ENCODE measurements at regions not wholly inside any gene's neighbourhood (a gene's known extent, or its start where the extent isn't known, plus 50 kb on each side); places are given as distances from the start of the nearest gene placed in this dataset.

- peak; percentile 42; the same call in 1 of the 2 replicates for TF ChIP-seq VEZF1 (CRISPR knock-in tag; IDR thresholded peaks at IDR 0.05)
- TF ChIP-seq JUND (IDR thresholded peaks at IDR 0.05; ENCODE audit: borderline replicate concordance, low read depth, low read length), result 0 out of 2 replicates have a peak, but pooled peaks have one; percentile 3
- TF ChIP-seq JUND (tag; IDR thresholded peaks at IDR 0.05; ENCODE audit: borderline replicate concordance, low read depth, low read length), result no peak; the same call in 2 of the 3 replicates
- TF ChIP-seq EP300 (IDR thresholded peaks at IDR 0.05; ENCODE audit: low read length), result peak; percentile 43; the same call in 1 of the 2 replicates
- TF ChIP-seq CBFA2T3 (IDR thresholded peaks at IDR 0.05), result peak; percentile 66
- TF ChIP-seq TCFL5 (CRISPR knock-in tag; conservative IDR thresholded peaks at IDR 0.05), result no peak
- TF ChIP-seq YY1 (IDR thresholded peaks at IDR 0.05; ENCODE audit: borderline replicate concordance in 1 of 3, control insufficient read depth in 1 of 3, extremely low read depth in 1 of 3, insufficient read depth in 3 of 3, insufficient read length in 1 of 3, insufficient replicate concordance in 2 of 3, low read depth in 1 of 3, low read length in 2 of 3), result no peak
Observed at GRCh38 chrX:137916090-137916746, 350.3 kb downstream of the ZIC3 start (continued).

GRCh38 chrX:137926090-137926489, 360.2 kb downstream of the ZIC3 start:
- no peak for FAIRE-seq
- BruUV-seq (replicated peaks), result no TSS peak
- Histone ChIP-seq H3K4me3 (no peak overlapping the region), H3K4me2 (ENCODE audit: insufficient read depth, low read length) (no peak overlapping the region), H3K36me3 (ENCODE audit: control insufficient read depth, insufficient read depth, low read length) (no peaks in the 10 kb centered on the region), H3K9me3 (replicated peaks; ENCODE audit: control insufficient read depth, insufficient read depth, low read depth, low read length) (no peaks in the 10 kb centered on the region), H3K27me3 (ENCODE audit: control insufficient read depth in 2 of 2, insufficient read depth in 2 of 2, low read length in 2 of 2) (no peaks in the 10 kb centered on the region), H3K9me1 (ENCODE audit: control insufficient read depth, insufficient read depth, low read length) (no peaks in the 10 kb centered on the region), H3K9ac (ENCODE audit: insufficient read depth in 1 of 2, low read depth in 2 of 2, low read length in 2 of 2) (no peak overlapping the region), H3K4me1 (replicated peaks in 1 of 2; ENCODE audit: control insufficient read depth in 2 of 2, insufficient read depth in 2 of 2, low read length in 2 of 2) (no peaks in the 10 kb centered on the region), H4K20me1 (replicated peaks; ENCODE audit: control insufficient read depth, insufficient read depth, low read length) (no peaks in the 10 kb centered on the region), H3K79me2 (ENCODE audit: control insufficient read depth, insufficient read depth, low read length) (no peaks in the 10 kb centered on the region), H2AFZ (ENCODE audit: low read depth, low read length) (no peak overlapping the region), H3K27ac (ENCODE audit: extremely low read depth, low read depth, low read length) (no peak overlapping the region)
- CTCF ChIA-PET (ENCODE audit: low intra/inter-chr PET ratio), result interaction anchor here (0.6 kb wide), 1 partner anchor 775 kb away, joined by 3 read pairs; no protein-coding TSS in a partner anchor
- 0% methylated on average over 1 of the region's 1 CpG for WGBS (ENCODE audit: insufficient coverage, low coverage, missing lambda C conversion rate)
- in situ Hi-C loops (cut with MboI), result no loop called here
- TF ChIP-seq RAD21 (CRISPR knock-in tag; conservative IDR thresholded peaks at IDR 0.05 in 1 of 2, IDR thresholded peaks at IDR 0.05 in 1 of 2) (peak; percentile 49 to 59; a peak in 3 of 4 replicates), FOXP1 (CRISPR knock-in tag; IDR thresholded peaks at IDR 0.05) (no peak), CTCF (IDR thresholded peaks at IDR 0.05 in 2 of 3, conservative IDR thresholded peaks at IDR 0.05 in 1 of 3; ENCODE audit: insufficient read depth in 2 of 3, low read depth in 1 of 3, low read length in 3 of 3) (peak; percentile 9 to 39 (median 23); a peak in 2 of 6 replicates), YY1 (IDR thresholded peaks at IDR 0.05; ENCODE audit: borderline replicate concordance in 1 of 3, control insufficient read depth in 1 of 3, extremely low read depth in 1 of 3, insufficient read depth in 3 of 3, insufficient read length in 1 of 3, insufficient replicate concordance in 2 of 3, low read depth in 1 of 3, low read length in 2 of 3) (no peak), DEAF1 (CRISPR knock-in tag; IDR thresholded peaks at IDR 0.05) (0 out of 2 replicates have a peak, but pooled peaks have one; percentile 18)
- peak in 1 of 4 experiments; percentile 5 for DNase-seq (ENCODE audit: extremely low read depth in 1 of 4, low spot score in 3 of 4)
- POLR2A ChIA-PET, result no interaction called here
- no peak for ATAC-seq
- intact Hi-C loops (cut with micrococcal nuclease), result loop anchor here (10.0 kb wide), 1 partner anchor 491 kb away; no protein-coding TSS in a partner anchor

All from K562 (cell line).